Esophagus squamous epithelium (tissue), 5 donors: ENCODE measurements at regions not wholly inside any gene's neighbourhood (a gene's known extent, or its start where the extent isn't known, plus 50 kb on each side); places are given as distances from the start of the nearest gene placed in this dataset.

Experiments
- DNase-seq: peaks from one replicate; lab custom pipeline; 2025; lab: John Stamatoyannopoulos, UW
- H3K27ac ChIP-seq, 4 donors: fragments of 200-600 bp; sonication (generic); one replicate each; pipeline ENCODE4 v1.5.1; 2016 to 2019; ENCODE audit warnings: mild to moderate bottlenecking in 1 of 4
- H3K27me3 ChIP-seq, 4 donors: fragments of 200-600 bp; sonication (generic); 1 replicate in 3 of 4; 2 replicates in 1 of 4; pipeline versions ENCODE4 v1.5.1 to v1.6.0; 2017 to 2021; ENCODE audit warnings: antibody characterized with exemption in 1 of 4
- H3K36me3 ChIP-seq, 3 donors: fragments of 200-600 bp; sonication (generic); one replicate each; pipeline ENCODE4 v1.5.1; 2016 to 2019
- H3K4me1 ChIP-seq, 3 donors: fragments of 200-600 bp; sonication (generic); one replicate each; pipeline ENCODE4 v1.5.1; 2017 to 2019
- H3K4me3 ChIP-seq, 4 donors: fragments of 200-600 bp; sonication (generic); 1 replicate in 3 of 4; 2 replicates in 1 of 4; pipeline ENCODE4 v1.5.1; 2016 to 2019; ENCODE audit warnings: mild to moderate bottlenecking in 2 of 4, moderate library complexity in 1 of 4
- H3K9me3 ChIP-seq, 3 donors: fragments of 200-600 bp; sonication (generic); one replicate each; pipeline ENCODE4 v1.5.1; 2016 to 2019
- CTCF ChIP-seq, 6 experiments: fragments of 450-650 bp in 4 of 6; fragments of 200-600 bp in 2 of 6; sonication (generic) in 2 of 6; IDR thresholded peaks; one replicate each; pipeline ENCODE4 v1.5.1; 2016 to 2019; ENCODE audit warnings: antibody characterized with exemption in 6 of 6, mild to moderate bottlenecking in 4 of 6, moderate library complexity in 4 of 6
- POLR2A ChIP-seq, 4 donors: fragments of 450-650 bp; IDR thresholded peaks; one replicate each; pipeline ENCODE4 v1.6.1; 2017; ENCODE audit warnings: antibody characterized with exemption in 4 of 4, mild to moderate bottlenecking in 4 of 4, moderate library complexity in 3 of 4
- WGBS, 2 donors: methylation state at CpG; one replicate each; pipeline ENCODE4 v1.1.5; 2018; 5-methylcytosine and 5-hydroxymethylcytosine counted together
- intact Hi-C: fragments of 100-400 bp; cut with DNase I; formaldehyde crosslinking; loops from one replicate; pipeline ENCODE4 v1.15.0; 2022
- donor health status: DM: yes; HTN: yes; CAD: no.

GRCh38 chr5:2220741-2221140, 338.0 kb upstream of the IRX4 start:
- DNase-seq = no peak
- no peaks in the 10 kb centered on the region for H3K4me1 ChIP-seq
- 80 to 88% methylated on average over 5 to 7 of the region's 7 CpGs for WGBS, 2 donors
- H3K36me3 ChIP-seq = no peaks in the 10 kb centered on the region
- TF ChIP-seq POLR2A (IDR thresholded peaks at IDR 0.05) (no peak), CTCF (IDR thresholded peaks at IDR 0.05) (no peak)
- no peak overlapping the region for H3K27ac ChIP-seq
- H3K9me3 ChIP-seq = no peaks in the 10 kb centered on the region
- H3K4me3 ChIP-seq = no peak overlapping the region
- intact Hi-C loops = no loop called here
- H3K27me3 ChIP-seq = peaks cover 0 to 4% (median 0%) of the 10 kb centered on the region in 4 donors

- intact Hi-C loops = no loop called here
Measured at GRCh38 chr5:2219149-2219776, 336.5 kb upstream of the IRX4 start.

GRCh38 chr5:2217219-2217618, 334.5 kb upstream of the IRX4 start:
- 62 to 73% methylated on average over 4 of the region's 4 CpGs for WGBS, 2 donors
- no peaks in the 10 kb centered on the region for H3K36me3 ChIP-seq
- TF ChIP-seq CTCF (IDR thresholded peaks at IDR 0.05) = no peak
- no peak for TF ChIP-seq POLR2A (IDR thresholded peaks at IDR 0.05)
- intact Hi-C loops = no loop called here
- H3K27me3 ChIP-seq = peaks cover 0 to 15% (median 0%) of the 10 kb centered on the region in 4 donors
- H3K4me1 ChIP-seq = no peaks in the 10 kb centered on the region
- no peaks in the 10 kb centered on the region for H3K9me3 ChIP-seq
- no peak overlapping the region for H3K27ac ChIP-seq
- H3K4me3 ChIP-seq = no peak overlapping the region
- DNase-seq = no peak

More at GRCh38 chr5:2219149-2219776, 336.5 kb upstream of the IRX4 start:
- Histone ChIP-seq H3K27me3 (peaks cover 0 to 4% (median 0%) of the 10 kb centered on the region in 4 donors), H3K27ac (no peak overlapping the region), H3K36me3 (no peaks in the 10 kb centered on the region), H3K4me3 (no peak overlapping the region), H3K9me3 (no peaks in the 10 kb centered on the region), H3K4me1 (no peaks in the 10 kb centered on the region)
- TF ChIP-seq CTCF (IDR thresholded peaks at IDR 0.05) = no peak
- TF ChIP-seq POLR2A (IDR thresholded peaks at IDR 0.05) = no peak
- DNase-seq = no peak
- 91 to 93% methylated on average over 3 of the region's 3 CpGs for WGBS, 2 donors

GRCh38 chr5:2214910-2215590, 332.3 kb upstream of the IRX4 start:
- intact Hi-C loops = no loop called here
- Histone ChIP-seq H3K4me1 (no peaks in the 10 kb centered on the region), H3K36me3 (no peaks in the 10 kb centered on the region), H3K27ac (no peak overlapping the region), H3K27me3 (peaks cover 0 to 10% (median 0%) of the 10 kb centered on the region in 4 donors), H3K4me3 (no peak overlapping the region), H3K9me3 (no peaks in the 10 kb centered on the region)
- 46 to 70% methylated on average over 2 to 14 of the region's 15 CpGs for WGBS, 2 donors
- DNase-seq = no peak
- TF ChIP-seq CTCF (IDR thresholded peaks at IDR 0.05) (no peak), POLR2A (IDR thresholded peaks at IDR 0.05) (no peak)

GRCh38 chr5:2213121-2213730, 330.5 kb upstream of the IRX4 start:
- Histone ChIP-seq H3K27me3 (peaks cover 0 to 24% (median 0%) of the 10 kb centered on the region in 4 donors), H3K9me3 (no peaks in the 10 kb centered on the region), H3K4me3 (no peak overlapping the region), H3K36me3 (no peaks in the 10 kb centered on the region), H3K27ac (no peak overlapping the region), H3K4me1 (no peaks in the 10 kb centered on the region)
- intact Hi-C loops = no loop called here
- TF ChIP-seq POLR2A (IDR thresholded peaks at IDR 0.05) (no peak), CTCF (IDR thresholded peaks at IDR 0.05) (no peak)
- WGBS, 2 donors = 61% methylated on average over 3 of the region's 10 CpGs; no CpG with 5 or more reads in 1 of the 2 donors
- DNase-seq = no peak
